ENCODE measurements at regions not wholly inside any gene's neighbourhood (a gene's known extent, or its start where the extent isn't known, plus 50 kb on each side); places are given as distances from the start of the nearest gene placed in this dataset.

DNA sequence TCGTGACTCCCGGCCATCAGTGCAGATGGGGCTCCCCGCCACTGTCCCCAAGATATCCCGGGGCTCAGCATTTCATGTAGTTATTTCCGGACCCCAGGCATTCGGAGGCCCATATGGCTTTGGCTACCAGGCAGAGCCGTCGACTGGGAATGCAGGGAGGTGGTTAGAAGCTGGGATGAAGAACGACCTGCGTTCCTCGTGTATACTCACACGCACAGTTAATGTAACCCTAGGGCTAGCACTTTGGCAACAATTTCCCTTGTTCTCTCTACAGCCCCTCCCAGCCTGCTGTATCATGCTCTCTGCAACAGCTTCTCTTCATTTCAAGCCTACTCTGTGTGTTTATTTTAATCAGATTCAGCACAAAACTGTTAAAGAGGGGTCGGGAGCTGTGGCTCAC is 240.4 kb downstream of the MYLK4 start:
- in situ Hi-C loops (cut with MboI; ENCODE audit: low pct_unique_long_range_greater_than_20kb, low sequenced_read_pairs) = no loop called here
- no peak for DNase-seq

- no peak for DNase-seq
- in situ Hi-C loops (cut with MboI; ENCODE audit: low pct_unique_long_range_greater_than_20kb, low sequenced_read_pairs) = no loop called here
Observed at GRCh38 chr6:2509711-2510110, 241.0 kb downstream of the MYLK4 start.

DNA sequence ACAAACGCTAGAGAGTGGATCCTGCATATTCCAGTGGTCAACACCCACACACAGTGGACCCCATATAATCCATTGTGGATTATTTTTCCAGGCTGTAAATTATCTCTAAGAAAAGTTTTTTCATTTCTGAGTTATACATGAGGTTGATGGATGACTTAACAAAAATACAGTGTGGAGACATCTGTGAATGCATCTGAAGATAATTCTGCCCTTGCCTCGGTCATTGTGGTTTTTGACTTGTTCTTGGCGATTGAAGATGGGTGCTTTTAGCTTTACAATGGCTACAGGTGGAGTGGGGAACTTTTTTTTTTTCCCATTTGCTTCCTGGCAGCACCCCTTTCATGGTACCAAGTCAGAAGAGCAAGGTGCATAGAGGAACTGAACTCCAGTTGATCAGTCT is 242.7 kb downstream of the MYLK4 start:
- DNase-seq = no peak
- in situ Hi-C loops (cut with MboI; ENCODE audit: low pct_unique_long_range_greater_than_20kb, low sequenced_read_pairs) = no loop called here

DNA sequence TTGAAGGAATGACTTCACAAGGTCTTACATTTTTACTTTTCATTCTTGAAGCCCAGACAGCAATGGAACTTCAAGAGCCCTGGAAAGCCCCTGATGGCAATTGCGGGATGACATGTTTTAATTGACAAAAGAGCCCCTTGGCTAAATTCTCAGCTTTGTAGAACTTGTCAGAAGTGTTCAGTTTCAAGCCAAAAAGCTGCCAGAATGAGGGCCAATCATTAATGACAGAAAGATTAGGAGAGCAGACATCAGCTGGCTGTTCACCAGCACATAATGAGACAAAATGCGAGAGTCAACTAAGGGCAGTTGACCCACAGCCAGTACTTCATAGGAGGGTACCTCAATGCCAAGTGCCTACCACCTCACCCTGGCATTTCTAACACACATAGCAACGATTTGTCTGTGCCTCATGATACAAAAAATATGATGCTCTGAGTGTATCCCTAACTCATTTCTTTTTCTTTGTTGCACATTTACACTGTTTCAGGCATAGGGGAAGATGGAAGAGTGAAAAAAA is 243.1 kb downstream of the MYLK4 start:
- in situ Hi-C loops (cut with MboI; ENCODE audit: low pct_unique_long_range_greater_than_20kb, low sequenced_read_pairs) = no loop called here
- DNase-seq = no peak

GRCh38 chr6:2507016-2507415 is 243.7 kb downstream of the MYLK4 start:
- in situ Hi-C loops (cut with MboI; ENCODE audit: low pct_unique_long_range_greater_than_20kb, low sequenced_read_pairs) = no loop called here
- no peak for DNase-seq

GRCh38 chr6:2505624-2506023 is 245.1 kb downstream of the MYLK4 start:
- DNase-seq = peak; percentile 20
- in situ Hi-C loops (cut with MboI; ENCODE audit: low pct_unique_long_range_greater_than_20kb, low sequenced_read_pairs) = no loop called here

- in situ Hi-C loops (cut with MboI; ENCODE audit: low pct_unique_long_range_greater_than_20kb, low sequenced_read_pairs) = no loop called here
- no peak for DNase-seq
Observed at GRCh38 chr6:2504495-2505064, 246.1 kb downstream of the MYLK4 start.

DNA sequence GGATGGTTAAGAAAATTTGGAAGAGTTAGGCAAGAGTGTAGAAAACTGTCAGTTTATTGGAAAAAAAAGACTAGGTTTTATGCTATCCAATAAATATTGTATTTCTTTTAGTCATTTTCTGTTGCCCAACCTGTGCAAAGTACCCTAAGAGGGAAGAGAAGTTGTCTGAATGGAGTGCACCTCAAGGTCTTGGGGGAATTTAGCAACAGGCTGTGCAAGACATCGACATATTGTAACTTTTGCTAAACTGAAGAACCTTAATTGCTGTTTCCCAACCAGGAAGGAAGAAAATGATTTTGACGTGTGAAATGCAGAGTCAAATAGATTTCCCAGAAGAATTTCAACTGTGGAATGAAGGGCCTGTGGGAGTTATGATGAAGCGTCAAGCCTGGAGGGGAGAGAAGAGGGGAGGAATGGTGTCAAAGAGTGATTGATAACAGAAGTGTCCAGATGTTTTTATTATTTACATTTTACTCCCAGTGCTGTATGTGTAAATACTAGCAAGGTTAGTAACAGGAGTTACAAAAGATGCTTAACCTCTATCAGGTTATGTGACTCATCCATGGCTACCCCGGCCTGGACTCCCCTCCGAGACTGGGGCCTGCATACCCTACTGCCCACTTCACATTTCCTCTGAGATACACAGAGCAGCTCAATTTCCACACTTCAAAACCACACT is 246.8 kb downstream of the MYLK4 start:
- no peak for DNase-seq
- in situ Hi-C loops (cut with MboI; ENCODE audit: low pct_unique_long_range_greater_than_20kb, low sequenced_read_pairs) = no loop called here

- in situ Hi-C loops (cut with MboI; ENCODE audit: low pct_unique_long_range_greater_than_20kb, low sequenced_read_pairs) = no loop called here
- no peak for DNase-seq
Observed at GRCh38 chr6:2502998-2503674, 247.6 kb downstream of the MYLK4 start.

DNA sequence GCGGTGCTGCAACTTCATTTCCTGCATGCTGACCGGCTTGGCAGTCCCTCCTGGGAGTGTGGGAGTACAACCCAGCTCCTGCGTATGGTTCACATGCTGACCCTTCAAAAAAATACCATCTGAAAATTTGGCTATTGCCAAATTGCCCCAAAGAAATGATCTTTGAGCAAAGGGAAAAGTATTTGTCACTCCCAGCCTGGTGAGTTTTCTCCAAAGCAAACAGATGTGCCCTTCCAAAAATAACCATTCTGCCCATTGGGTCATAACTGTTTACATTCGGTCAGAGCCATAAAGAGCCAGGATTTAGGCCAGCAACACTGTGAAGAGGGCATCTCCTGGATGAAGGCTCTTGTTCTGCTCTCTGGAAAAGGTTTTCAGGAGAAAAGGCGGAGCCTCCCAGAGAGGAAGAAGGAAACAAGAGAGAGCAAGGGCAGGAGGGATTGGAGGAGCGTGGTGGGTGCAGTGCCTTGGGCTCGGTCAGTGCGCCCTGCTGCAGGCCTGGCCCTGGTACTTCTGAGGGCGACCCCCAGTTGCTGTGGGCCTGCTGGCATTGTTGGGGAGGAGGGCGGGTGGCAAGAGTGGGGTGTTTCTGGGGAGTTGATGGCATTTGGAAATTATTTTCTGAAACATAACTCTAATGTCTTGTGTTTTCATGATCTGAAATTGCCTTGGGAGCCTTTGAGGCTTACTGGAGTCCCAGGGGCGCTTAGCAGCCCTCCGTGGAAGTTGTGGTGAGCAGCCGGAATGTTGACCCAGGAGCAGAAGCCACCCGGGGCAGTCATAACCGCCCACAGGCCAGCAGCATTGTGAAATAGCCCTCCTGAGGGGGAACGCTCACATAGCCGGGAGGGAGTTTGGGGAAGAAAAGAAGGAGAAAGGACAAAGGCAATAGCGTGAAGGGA is 248.4 kb downstream of the MYLK4 start:
- in situ Hi-C loops (cut with MboI; ENCODE audit: low pct_unique_long_range_greater_than_20kb, low sequenced_read_pairs) = no loop called here
- DNase-seq = no peak

DNA sequence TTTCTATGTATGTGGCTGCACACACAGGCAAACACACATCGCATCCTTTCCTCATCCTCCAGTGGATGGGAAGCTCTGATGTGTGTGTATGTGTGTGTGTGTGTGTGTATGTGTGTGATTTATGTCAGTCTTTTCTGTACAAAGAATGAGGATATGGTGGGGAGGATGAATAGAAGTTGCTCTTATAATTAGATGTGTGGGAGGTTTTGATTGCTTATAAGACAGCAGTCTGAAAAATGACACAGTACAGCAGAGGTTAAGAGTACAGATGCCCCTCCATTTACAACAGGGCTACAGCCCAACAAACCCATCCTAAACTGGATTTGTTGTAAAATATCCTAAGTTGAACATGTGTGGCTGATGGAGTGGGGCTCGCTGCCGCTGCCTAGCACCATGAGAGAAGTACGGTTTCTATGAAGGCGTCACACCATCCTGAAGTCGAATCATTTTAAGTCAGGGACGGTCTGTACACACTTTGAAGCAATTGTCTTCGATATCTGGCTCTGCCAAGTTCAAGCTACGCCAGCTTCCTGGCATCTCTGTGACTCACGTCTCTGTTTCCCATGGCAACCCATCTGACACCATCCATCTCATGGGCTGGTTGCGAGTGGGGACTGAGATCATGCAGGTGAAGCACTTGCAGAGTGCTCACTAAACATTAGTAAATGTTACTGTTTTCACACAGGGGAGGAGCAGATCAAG is 252.6 kb downstream of the MYLK4 start:
- DNase-seq = no peak
- in situ Hi-C loops (cut with MboI; ENCODE audit: low pct_unique_long_range_greater_than_20kb, low sequenced_read_pairs) = no loop called here

DNA sequence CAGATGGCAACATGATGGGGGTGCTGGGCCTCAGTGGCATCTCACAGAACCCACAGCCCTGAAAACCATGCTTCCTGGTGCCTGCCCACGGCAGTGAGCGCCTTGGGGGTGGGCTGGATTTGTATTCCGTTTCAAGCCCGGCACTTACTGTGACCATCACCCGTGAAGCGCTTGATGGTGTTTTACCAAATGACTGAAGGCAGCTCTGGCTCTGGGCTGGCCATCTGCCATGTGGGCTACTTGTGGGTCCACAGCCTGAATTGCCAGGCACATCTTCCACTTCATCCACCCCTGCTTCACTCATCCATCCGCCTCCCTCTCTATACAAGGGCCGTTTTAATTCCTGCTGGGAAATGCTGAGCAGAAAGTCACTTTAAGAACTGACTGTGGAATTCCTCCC is 250.9 kb upstream of the GMDS start:
- in situ Hi-C loops (cut with MboI; ENCODE audit: low pct_unique_long_range_greater_than_20kb, low sequenced_read_pairs) = no loop called here
- no peak for DNase-seq

- in situ Hi-C loops (cut with MboI; ENCODE audit: low pct_unique_long_range_greater_than_20kb, low sequenced_read_pairs) = no loop called here
- DNase-seq = no peak
Observed at GRCh38 chr6:2492686-2493523, 247.5 kb upstream of the GMDS start.

DNA sequence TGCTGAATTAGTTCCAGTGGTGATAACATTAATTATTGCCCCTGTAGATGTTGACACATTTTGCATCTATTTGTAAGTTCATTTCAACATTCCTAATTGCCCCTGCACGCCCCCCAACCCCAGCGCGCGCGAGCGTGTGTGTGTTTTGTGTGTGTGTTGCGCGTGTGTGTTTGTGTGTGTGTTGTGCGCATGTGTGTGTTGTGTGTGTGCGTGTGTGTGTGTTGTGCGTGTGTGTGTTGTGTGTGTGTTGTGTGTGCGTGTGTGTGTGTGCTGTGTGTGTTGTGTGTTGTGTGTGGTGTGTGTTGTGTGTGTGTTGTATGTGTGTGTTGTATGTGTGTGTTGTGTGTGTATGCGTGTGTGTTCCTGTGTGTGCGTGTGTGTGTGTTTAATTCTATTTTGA is 245.7 kb upstream of the GMDS start:
- in situ Hi-C loops (cut with MboI; ENCODE audit: low pct_unique_long_range_greater_than_20kb, low sequenced_read_pairs) = no loop called here
- no peak for DNase-seq

DNA sequence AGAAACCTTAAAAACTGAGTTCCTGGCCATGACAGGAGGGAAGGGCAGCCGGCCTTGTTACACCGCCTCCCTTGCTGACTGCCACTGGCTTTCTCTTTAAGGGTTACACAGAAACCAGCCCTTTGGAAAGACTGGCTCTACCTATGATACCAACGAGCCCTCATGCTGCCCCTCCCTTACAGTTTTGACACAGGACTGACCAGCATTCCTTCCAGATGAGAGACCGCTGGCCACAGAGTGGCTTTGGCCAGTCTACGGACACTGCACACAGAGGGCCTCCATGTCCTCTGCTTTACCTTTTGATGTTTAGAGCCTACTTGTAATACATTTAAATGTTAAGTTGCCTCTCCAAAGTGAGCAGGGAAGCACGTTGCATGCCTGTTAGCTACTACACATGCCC is 243.2 kb upstream of the GMDS start:
- DNase-seq = no peak
- in situ Hi-C loops (cut with MboI; ENCODE audit: low pct_unique_long_range_greater_than_20kb, low sequenced_read_pairs) = no loop called here

- DNase-seq = no peak
- in situ Hi-C loops (cut with MboI; ENCODE audit: low pct_unique_long_range_greater_than_20kb, low sequenced_read_pairs) = no loop called here
Observed at GRCh38 chr6:2485116-2485515, 239.7 kb upstream of the GMDS start.

GRCh38 chr6:2482773-2483172 is 237.4 kb upstream of the GMDS start:
- no peak for DNase-seq

GRCh38 chr6:2481307-2481706 is 235.9 kb upstream of the GMDS start:
- in situ Hi-C loops (cut with MboI; ENCODE audit: low pct_unique_long_range_greater_than_20kb, low sequenced_read_pairs) = no loop called here
- DNase-seq = no peak

More at GRCh38 chr6:2482773-2483172, 237.4 kb upstream of the GMDS start:
- in situ Hi-C loops (cut with MboI; ENCODE audit: low pct_unique_long_range_greater_than_20kb, low sequenced_read_pairs) = no loop called here
